GM12892 (cell line): ENCODE measurements at regions not wholly inside any gene's neighbourhood (a gene's known extent, or its start where the extent isn't known, plus 50 kb on each side); places are given as distances from the start of the nearest gene placed in this dataset.

Source experiments
- POLR2A ChIP-seq: IDR thresholded peaks from 2 replicates; pipeline ENCODE4 v1.6.1; 2011; ENCODE audit warnings: low read depth, low read length, control low read depth
- POLR2AphosphoS5 ChIP-seq: IDR thresholded peaks from 2 replicates; pipeline ENCODE4 v1.6.1; 2011; ENCODE audit warnings: low read depth, low read length, control low read depth

GRCh38 chr1:222167111-222167510, 380.8 kb downstream of the HHIPL2 start:
- TF ChIP-seq POLR2A (no peak), POLR2AphosphoS5 (no peak)
